Psoas muscle (tissue), 7 donors: ENCODE measurements at regions not wholly inside any gene's neighbourhood (a gene's known extent, or its start where the extent isn't known, plus 50 kb on each side); places are given as distances from the start of the nearest gene placed in this dataset.

Experiments
- ATAC-seq, 4 donors: fragments of 200-7000 bp; cut with Tn5 transposase; one replicate each; pipeline ENCODE4 v1.9.1; 2020; ENCODE audit warnings: moderate library complexity in 3 of 4, mild to moderate bottlenecking in 2 of 4
- DNase-seq, 2 donors: peaks; one replicate each; pipeline ENCODE4 v3.0.0-alpha.2; 2020
- H3K27ac ChIP-seq: fragments of 200-600 bp; one replicate; pipeline ENCODE4 v1.8.0; 2022
- H3K27me3 ChIP-seq, 3 donors: fragments of 200-600 bp in 1 of 3; one replicate each; pipeline versions ENCODE4 v1.6.1 to v1.8.0; 2013 to 2022; ENCODE audit warnings: low read length in 2 of 3, mild to moderate bottlenecking in 2 of 3, moderate library complexity in 1 of 3; ENCODE audit not compliant: insufficient read depth in 3 of 3
- H3K36me3 ChIP-seq, 2 donors: fragments of 200-600 bp in 1 of 2; one replicate each; pipeline versions ENCODE4 v1.6.1 to v1.8.0; 2013 to 2022; ENCODE audit warnings: low read depth in 1 of 2, mild to moderate bottlenecking in 1 of 2, moderate library complexity in 1 of 2; ENCODE audit not compliant: insufficient read depth in 1 of 2
- H3K4me1 ChIP-seq: fragments of 200-600 bp; one replicate; pipeline ENCODE4 v1.8.0; 2022
- H3K4me3 ChIP-seq: fragments of 200-600 bp; one replicate; pipeline ENCODE4 v1.8.0; 2022; ENCODE audit warnings: mild to moderate bottlenecking
- H3K9me3 ChIP-seq: fragments of 200-600 bp; one replicate; pipeline ENCODE4 v1.8.0; 2022
- WGBS, 3 donors: extraction: QIAGEN DNeasy Blood & Tissue Kit; methylation state at CpG; one replicate each; pipeline versions ENCODE4 v1.1.6 to v1.1.7; 2013; 5-methylcytosine and 5-hydroxymethylcytosine counted together
- intact Hi-C, 2 donors: fragments of 100-400 bp; cut with DNase I; formaldehyde crosslinking; loops; one replicate each; pipeline versions ENCODE4 v1.11.0 to v1.14.2; 2022
- TF ChIP-seq, protein P1 (sequence below): fragments of 200-600 bp; IDR thresholded peaks from one replicate; pipeline ENCODE4 v1.8.0; 2022; ENCODE audit warnings: antibody characterized with exemption
- donor health status: healthy with polysubstance abuse.
- donor health status: DM: no; HTN: no; CAD: no; lungs with moderate emphysema.
- donor health status: Bipolar disorder and iron deficiency.
- donor health status: healthy.
- donor health status: DM: yes; HTN: yes; CAD: no.
- donor health status: DM: no; HTN: no; CAD: no.
- donor health status: DM: yes; HTN: yes; CAD: no.

DNA sequence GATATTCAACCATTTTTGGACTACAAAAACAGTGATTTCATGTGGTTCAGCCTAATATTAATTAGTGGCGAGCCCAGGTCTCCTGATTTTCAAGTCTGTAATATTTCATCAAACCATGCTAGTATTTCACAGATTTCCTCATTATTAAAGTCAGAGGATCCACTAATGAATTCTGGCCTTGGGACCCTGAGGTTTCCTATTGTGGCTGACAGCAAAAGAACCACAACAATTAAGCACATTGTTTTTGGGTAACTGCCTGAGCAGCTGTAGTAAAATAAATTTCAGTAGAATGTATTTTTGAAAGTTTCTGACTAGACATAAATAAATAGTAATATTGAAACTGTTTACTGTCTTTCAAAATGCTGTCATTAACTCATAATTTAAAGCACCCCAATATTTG, 630.7 kb upstream of the MMS22L start:
- DNase-seq = no peak
- H3K9me3 ChIP-seq = no peaks in the 10 kb centered on the region
- TF ChIP-seq, protein P1, sequence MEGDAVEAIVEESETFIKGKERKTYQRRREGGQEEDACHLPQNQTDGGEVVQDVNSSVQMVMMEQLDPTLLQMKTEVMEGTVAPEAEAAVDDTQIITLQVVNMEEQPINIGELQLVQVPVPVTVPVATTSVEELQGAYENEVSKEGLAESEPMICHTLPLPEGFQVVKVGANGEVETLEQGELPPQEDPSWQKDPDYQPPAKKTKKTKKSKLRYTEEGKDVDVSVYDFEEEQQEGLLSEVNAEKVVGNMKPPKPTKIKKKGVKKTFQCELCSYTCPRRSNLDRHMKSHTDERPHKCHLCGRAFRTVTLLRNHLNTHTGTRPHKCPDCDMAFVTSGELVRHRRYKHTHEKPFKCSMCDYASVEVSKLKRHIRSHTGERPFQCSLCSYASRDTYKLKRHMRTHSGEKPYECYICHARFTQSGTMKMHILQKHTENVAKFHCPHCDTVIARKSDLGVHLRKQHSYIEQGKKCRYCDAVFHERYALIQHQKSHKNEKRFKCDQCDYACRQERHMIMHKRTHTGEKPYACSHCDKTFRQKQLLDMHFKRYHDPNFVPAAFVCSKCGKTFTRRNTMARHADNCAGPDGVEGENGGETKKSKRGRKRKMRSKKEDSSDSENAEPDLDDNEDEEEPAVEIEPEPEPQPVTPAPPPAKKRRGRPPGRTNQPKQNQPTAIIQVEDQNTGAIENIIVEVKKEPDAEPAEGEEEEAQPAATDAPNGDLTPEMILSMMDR = no peak
- no peak overlapping the region for H3K27ac ChIP-seq
- H3K27me3 ChIP-seq = no peaks in the 10 kb centered on the region
- intact Hi-C loops = no loop called here
- H3K4me1 ChIP-seq = no peaks in the 10 kb centered on the region
- no peak overlapping the region for H3K4me3 ChIP-seq
- 74 to 84% (median 83%) methylated on average over 1 of the region's 1 CpG for WGBS, 3 donors
- H3K36me3 ChIP-seq = no peaks in the 10 kb centered on the region
- ATAC-seq = no peak

DNA sequence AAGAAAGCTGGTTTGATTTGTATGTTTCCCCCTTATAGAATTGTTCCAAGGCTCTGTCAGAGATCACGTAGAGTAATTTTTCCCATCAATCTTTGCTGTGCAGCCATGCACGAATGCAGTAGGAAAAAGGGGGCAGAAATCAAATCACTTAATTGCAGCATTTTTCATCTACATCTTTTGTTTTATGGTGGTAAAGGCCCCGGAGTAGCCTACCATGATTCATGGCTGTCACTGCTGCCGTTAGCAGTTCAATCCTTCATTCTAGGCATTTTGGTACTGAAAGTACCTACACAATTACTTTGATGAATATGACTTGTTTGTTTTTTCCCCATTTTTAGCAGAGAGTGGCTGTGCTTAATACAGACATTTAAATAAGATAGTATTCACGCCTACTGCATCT, 631.9 kb upstream of the MMS22L start:
- no peak for DNase-seq
- 58 to 61% (median 59%) methylated on average over 5 of the region's 5 CpGs for WGBS, 3 donors
- TF ChIP-seq, protein P1 = no peak
- Histone ChIP-seq H3K27me3 (no peaks in the 10 kb centered on the region), H3K27ac (no peak overlapping the region), H3K4me3 (no peak overlapping the region), H3K9me3 (no peaks in the 10 kb centered on the region), H3K4me1 (no peaks in the 10 kb centered on the region), H3K36me3 (no peaks in the 10 kb centered on the region)
- no peak for ATAC-seq
- intact Hi-C loops = no loop called here

DNA sequence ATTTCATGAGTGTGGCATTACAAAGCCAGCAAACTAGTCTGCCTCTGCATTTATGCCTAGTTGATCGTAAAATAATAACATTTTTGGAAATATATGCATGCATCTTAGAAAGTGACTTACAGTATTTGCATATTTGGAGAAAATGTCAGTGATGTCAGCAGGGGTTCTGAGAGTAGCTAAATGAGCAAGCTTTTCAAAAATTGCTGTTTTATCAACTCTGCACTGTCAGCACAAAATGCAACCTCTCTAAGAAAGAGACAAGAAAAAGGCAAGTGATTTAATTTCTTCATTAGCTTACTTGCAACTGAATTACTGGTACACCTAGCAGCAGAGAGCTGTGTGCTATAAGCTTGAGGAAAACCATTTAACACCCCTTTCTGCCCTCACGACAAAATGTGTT, 632.5 kb upstream of the MMS22L start:
- ATAC-seq (no peak), DNase-seq (no peak)
- H3K36me3 ChIP-seq = no peaks in the 10 kb centered on the region
- 45 to 52% (median 50%) methylated on average over 2 of the region's 2 CpGs for WGBS, 3 donors
- H3K4me3 ChIP-seq = no peak overlapping the region
- no peak overlapping the region for H3K27ac ChIP-seq
- TF ChIP-seq, protein P1 = no peak
- intact Hi-C loops = no loop called here
- H3K27me3 ChIP-seq = no peaks in the 10 kb centered on the region
- no peaks in the 10 kb centered on the region for H3K4me1 ChIP-seq
- no peaks in the 10 kb centered on the region for H3K9me3 ChIP-seq

DNA sequence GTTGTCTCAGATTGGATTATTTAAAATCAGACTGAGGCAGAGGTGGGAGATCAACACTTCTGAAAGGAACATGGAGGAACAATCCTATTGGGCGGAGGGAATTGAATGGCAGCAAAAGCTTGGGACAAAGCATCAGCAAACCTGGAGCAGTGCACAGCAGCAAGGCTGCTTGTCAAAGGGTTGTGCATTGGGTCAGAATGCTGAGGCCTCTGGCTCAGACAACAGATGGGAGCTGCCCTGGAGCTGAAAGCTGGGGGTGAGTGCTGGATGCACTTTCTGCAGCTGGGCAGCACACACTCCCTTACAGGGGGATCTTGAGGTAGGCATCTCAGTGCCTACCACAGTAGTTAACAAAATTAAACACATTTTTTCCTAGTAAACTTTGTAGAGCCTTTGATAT, 634.4 kb upstream of the MMS22L start:
- H3K4me1 ChIP-seq = no peaks in the 10 kb centered on the region
- H3K27me3 ChIP-seq = no peaks in the 10 kb centered on the region
- no peak overlapping the region for H3K4me3 ChIP-seq
- H3K27ac ChIP-seq = no peak overlapping the region
- WGBS, 3 donors = 89 to 100% (median 100%) methylated on average over 1 of the region's 1 CpG
- no peaks in the 10 kb centered on the region for H3K36me3 ChIP-seq
- no peaks in the 10 kb centered on the region for H3K9me3 ChIP-seq
- DNase-seq = no peak
- intact Hi-C loops = no loop called here
- ATAC-seq = no peak
- TF ChIP-seq, protein P1 = no peak

DNA sequence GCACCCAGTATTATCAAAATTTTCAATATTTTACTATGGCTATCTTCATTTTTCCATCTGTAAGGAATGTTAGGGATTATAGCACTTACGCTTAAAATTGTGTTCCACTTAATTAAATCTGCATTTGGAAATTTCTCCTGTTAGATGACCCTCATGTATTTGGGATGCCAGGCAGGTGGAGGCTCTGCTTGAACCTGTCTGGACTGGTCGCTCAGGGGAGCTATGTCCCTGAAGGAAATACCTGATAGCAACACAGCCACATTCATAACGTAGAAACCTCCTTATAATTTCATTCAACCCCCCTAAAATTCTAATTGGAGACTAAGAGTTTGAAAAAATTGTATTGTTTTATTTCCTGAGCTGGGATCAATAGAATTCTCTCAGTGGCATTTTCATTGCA, 636.0 kb upstream of the MMS22L start:
- TF ChIP-seq, protein P1 = no peak
- H3K9me3 ChIP-seq = no peaks in the 10 kb centered on the region
- no peak overlapping the region for H3K4me3 ChIP-seq
- intact Hi-C loops = no loop called here
- no peak for ATAC-seq
- H3K27me3 ChIP-seq = no peaks in the 10 kb centered on the region
- H3K27ac ChIP-seq = no peak overlapping the region
- H3K36me3 ChIP-seq = no peaks in the 10 kb centered on the region
- WGBS, 3 donors = 60 to 71% (median 63%) methylated on average over 3 of the region's 3 CpGs
- no peaks in the 10 kb centered on the region for H3K4me1 ChIP-seq
- DNase-seq = no peak
